Colonic mucosa (tissue), 4 donors: ENCODE measurements at regions not wholly inside any gene's neighbourhood (a gene's known extent, or its start where the extent isn't known, plus 50 kb on each side); places are given as distances from the start of the nearest gene placed in this dataset.

ENCODE experiments used
- DNase-seq: peaks from one replicate; pipeline ENCODE4 v3.0.0-alpha.2; 2020
- H3K27ac ChIP-seq: fragments of 200-600 bp; one replicate; pipeline ENCODE4 v1.8.0; 2021
- H3K27me3 ChIP-seq: fragments of 200-600 bp; one replicate; pipeline ENCODE4 v1.8.0; 2021
- H3K36me3 ChIP-seq: fragments of 200-600 bp; one replicate; pipeline ENCODE4 v1.8.0; 2021
- H3K4me1 ChIP-seq: fragments of 200-600 bp; one replicate; pipeline ENCODE4 v1.8.0; 2021; ENCODE audit warnings: mild to moderate bottlenecking
- H3K4me3 ChIP-seq: fragments of 200-600 bp; one replicate; pipeline ENCODE4 v1.8.0; 2021
- H3K9ac ChIP-seq, 2 donors: one replicate each; pipeline ENCODE4 v1.7.0; 2013; ENCODE audit warnings: control low read depth in 2 of 2, low read depth in 2 of 2, low read length in 2 of 2
- H3K9me3 ChIP-seq: fragments of 200-600 bp; one replicate; pipeline ENCODE4 v1.8.0; 2021
- CTCF ChIP-seq: fragments of 200-600 bp; IDR thresholded peaks from one replicate; pipeline ENCODE4 v1.8.0; 2022; ENCODE audit warnings: antibody characterized with exemption, mild to moderate bottlenecking
- intact Hi-C: fragments of 100-400 bp; cut with DNase I; formaldehyde crosslinking; loops from one replicate; pipeline ENCODE4 v1.14.1; 2022
- donor health status: healthy.
- donor health status: DM: no; HTN: no; CAD: no.
- donor health status: DM: no; HTN: no; CAD: no.

- H3K36me3 ChIP-seq: no peaks in the 10 kb centered on the region
- H3K27ac ChIP-seq: no peak overlapping the region
- no peaks in the 10 kb centered on the region for H3K9me3 ChIP-seq
- no peak for DNase-seq
- H3K4me1 ChIP-seq: no peaks in the 10 kb centered on the region
- no peak overlapping the region for H3K9ac ChIP-seq
- H3K27me3 ChIP-seq: no peaks in the 10 kb centered on the region
- no peak overlapping the region for H3K4me3 ChIP-seq
- intact Hi-C loops: no loop called here
- TF ChIP-seq CTCF: no peak
Observed at GRCh38 chr5:90066920-90067319, 342.6 kb downstream of the CETN3 start.

GRCh38 chr5:90056911-90057705 lies 352.4 kb downstream of the CETN3 start:
- Histone ChIP-seq H3K36me3 (no peaks in the 10 kb centered on the region), H3K9ac (no peak overlapping the region), H3K27me3 (no peaks in the 10 kb centered on the region), H3K9me3 (no peaks in the 10 kb centered on the region), H3K4me1 (no peaks in the 10 kb centered on the region), H3K4me3 (no peak overlapping the region), H3K27ac (no peak overlapping the region)
- no peak for TF ChIP-seq CTCF
- DNase-seq: no peak
- intact Hi-C loops: no loop called here

GRCh38 chr5:90055831-90056328 lies 353.7 kb downstream of the CETN3 start:
- Histone ChIP-seq H3K4me1 (no peaks in the 10 kb centered on the region), H3K9me3 (no peaks in the 10 kb centered on the region), H3K4me3 (no peak overlapping the region), H3K36me3 (no peaks in the 10 kb centered on the region), H3K27me3 (no peaks in the 10 kb centered on the region), H3K9ac (no peak overlapping the region), H3K27ac (no peak overlapping the region)
- no peak for TF ChIP-seq CTCF
- no peak for DNase-seq
- intact Hi-C loops: no loop called here

- no peaks in the 10 kb centered on the region for H3K27me3 ChIP-seq
- no peak for DNase-seq
- no peak for TF ChIP-seq CTCF
- no peak overlapping the region for H3K9ac ChIP-seq
- intact Hi-C loops: no loop called here
- H3K4me3 ChIP-seq: no peak overlapping the region
- no peak overlapping the region for H3K27ac ChIP-seq
- H3K36me3 ChIP-seq: no peaks in the 10 kb centered on the region
- H3K9me3 ChIP-seq: no peaks in the 10 kb centered on the region
- no peaks in the 10 kb centered on the region for H3K4me1 ChIP-seq
Observed at GRCh38 chr5:90054612-90055011, 354.9 kb downstream of the CETN3 start.

GRCh38 chr5:90051756-90052155 lies 357.8 kb downstream of the CETN3 start:
- intact Hi-C loops: no loop called here
- no peak overlapping the region for H3K4me3 ChIP-seq
- TF ChIP-seq CTCF: no peak
- H3K27ac ChIP-seq: no peak overlapping the region
- H3K4me1 ChIP-seq: no peaks in the 10 kb centered on the region
- H3K36me3 ChIP-seq: no peaks in the 10 kb centered on the region
- DNase-seq: no peak
- H3K9me3 ChIP-seq: no peaks in the 10 kb centered on the region
- H3K27me3 ChIP-seq: no peaks in the 10 kb centered on the region
- no peak overlapping the region for H3K9ac ChIP-seq
